Liver (tissue), 3 donors: ENCODE measurements at regions not wholly inside any gene's neighbourhood (a gene's known extent, or its start where the extent isn't known, plus 50 kb on each side); places are given as distances from the start of the nearest gene placed in this dataset.

Experiments used
- JUND ChIP-seq, 2 donors: IDR thresholded peaks; 2 replicates each; pipeline ENCODE4 v1.6.1; 2016; ENCODE audit warnings: antibody characterized with exemption in 2 of 2
- TF ChIP-seq, protein P1 (sequence below): fragments of 150-350 bp; IDR thresholded peaks from 2 replicates; pipeline ENCODE4 v1.5.1; 2017; ENCODE audit warnings: improper control_type of control experiment, low read depth, low read length; ENCODE audit not compliant: missing input control
- donor health status: healthy.
- donor health status: healthy.

DNA sequence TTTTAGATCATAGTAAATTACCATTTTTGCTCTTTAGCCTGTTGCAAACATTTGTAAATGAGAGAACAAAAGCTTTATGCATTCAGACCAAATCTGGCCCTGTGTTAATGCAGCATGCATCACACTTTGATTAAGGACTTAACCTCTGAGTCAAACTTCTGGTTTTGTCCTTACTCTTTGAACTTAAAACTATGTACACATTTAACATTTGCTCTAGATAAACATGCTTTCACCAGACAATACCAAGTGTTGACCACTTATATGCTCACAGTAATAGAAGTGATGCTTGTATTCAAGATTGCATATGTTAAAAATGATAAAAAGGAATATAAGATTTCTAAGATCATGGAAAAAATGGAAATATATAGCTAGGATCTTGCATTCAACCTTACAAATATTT, 1095.3 kb downstream of the ADGRL2 start:
- TF ChIP-seq JUND (IDR thresholded peaks at IDR 0.05) = no peak
- TF ChIP-seq, protein P1, sequence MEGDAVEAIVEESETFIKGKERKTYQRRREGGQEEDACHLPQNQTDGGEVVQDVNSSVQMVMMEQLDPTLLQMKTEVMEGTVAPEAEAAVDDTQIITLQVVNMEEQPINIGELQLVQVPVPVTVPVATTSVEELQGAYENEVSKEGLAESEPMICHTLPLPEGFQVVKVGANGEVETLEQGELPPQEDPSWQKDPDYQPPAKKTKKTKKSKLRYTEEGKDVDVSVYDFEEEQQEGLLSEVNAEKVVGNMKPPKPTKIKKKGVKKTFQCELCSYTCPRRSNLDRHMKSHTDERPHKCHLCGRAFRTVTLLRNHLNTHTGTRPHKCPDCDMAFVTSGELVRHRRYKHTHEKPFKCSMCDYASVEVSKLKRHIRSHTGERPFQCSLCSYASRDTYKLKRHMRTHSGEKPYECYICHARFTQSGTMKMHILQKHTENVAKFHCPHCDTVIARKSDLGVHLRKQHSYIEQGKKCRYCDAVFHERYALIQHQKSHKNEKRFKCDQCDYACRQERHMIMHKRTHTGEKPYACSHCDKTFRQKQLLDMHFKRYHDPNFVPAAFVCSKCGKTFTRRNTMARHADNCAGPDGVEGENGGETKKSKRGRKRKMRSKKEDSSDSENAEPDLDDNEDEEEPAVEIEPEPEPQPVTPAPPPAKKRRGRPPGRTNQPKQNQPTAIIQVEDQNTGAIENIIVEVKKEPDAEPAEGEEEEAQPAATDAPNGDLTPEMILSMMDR = no peak
